ENCODE measurements at regions not wholly inside any gene's neighbourhood (a gene's known extent, or its start where the extent isn't known, plus 50 kb on each side); places are given as distances from the start of the nearest gene placed in this dataset.

DNA sequence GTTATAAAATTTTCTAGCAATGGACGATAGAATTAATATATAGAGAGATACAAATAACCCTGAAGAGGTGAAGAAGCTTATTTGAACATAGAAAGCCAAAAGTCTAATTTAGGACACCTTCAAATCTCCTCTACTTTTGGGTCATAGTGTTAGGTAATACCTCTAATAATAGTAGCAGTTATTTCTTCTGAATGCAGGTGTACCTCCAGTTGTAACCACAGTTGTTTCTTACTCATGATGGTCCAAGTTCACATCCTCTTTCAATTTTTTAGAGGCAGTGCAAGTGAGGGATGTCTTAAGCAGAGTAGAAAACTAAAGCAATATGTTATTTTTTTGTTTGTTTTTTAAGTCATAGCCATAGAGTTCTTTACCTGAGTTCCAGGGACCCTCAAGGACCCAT lies 429.5 kb downstream of the CCDC85A start:
- no peak for DNase-seq (ENCODE audit: low read depth, low spot score)
- H3K4me3 ChIP-seq (ENCODE audit: low read depth, low read length) = no peak overlapping the region
- in situ Hi-C loops (cut with HindIII; ENCODE audit: low sequenced_read_pairs) = no loop called here
- TF ChIP-seq, protein P1, sequence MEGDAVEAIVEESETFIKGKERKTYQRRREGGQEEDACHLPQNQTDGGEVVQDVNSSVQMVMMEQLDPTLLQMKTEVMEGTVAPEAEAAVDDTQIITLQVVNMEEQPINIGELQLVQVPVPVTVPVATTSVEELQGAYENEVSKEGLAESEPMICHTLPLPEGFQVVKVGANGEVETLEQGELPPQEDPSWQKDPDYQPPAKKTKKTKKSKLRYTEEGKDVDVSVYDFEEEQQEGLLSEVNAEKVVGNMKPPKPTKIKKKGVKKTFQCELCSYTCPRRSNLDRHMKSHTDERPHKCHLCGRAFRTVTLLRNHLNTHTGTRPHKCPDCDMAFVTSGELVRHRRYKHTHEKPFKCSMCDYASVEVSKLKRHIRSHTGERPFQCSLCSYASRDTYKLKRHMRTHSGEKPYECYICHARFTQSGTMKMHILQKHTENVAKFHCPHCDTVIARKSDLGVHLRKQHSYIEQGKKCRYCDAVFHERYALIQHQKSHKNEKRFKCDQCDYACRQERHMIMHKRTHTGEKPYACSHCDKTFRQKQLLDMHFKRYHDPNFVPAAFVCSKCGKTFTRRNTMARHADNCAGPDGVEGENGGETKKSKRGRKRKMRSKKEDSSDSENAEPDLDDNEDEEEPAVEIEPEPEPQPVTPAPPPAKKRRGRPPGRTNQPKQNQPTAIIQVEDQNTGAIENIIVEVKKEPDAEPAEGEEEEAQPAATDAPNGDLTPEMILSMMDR (IDR thresholded peaks at IDR 0.05; ENCODE audit: low read depth, low read length) = no peak

DNA sequence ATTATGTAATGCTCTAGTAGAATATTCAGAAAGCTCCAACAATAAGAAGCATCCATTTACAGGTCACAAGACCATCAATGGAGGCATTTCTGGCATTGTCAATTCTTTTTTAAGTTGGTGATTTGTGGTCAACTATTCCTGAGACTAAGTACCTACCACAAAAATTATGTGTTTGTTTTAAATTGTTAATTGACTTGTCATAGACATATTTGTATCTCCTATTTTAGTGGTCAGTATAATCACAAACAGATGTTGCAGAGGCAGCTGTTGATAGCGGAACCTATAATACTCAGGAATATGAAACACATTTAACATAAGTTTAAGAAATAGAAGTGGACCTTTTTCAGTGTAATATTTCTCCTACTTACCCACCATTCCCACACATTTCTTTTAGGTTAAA lies 430.1 kb downstream of the CCDC85A start:
- no peak overlapping the region for H3K4me3 ChIP-seq (ENCODE audit: low read depth, low read length)
- peak; percentile 4 for DNase-seq (ENCODE audit: low read depth, low spot score)
- in situ Hi-C loops (cut with HindIII; ENCODE audit: low sequenced_read_pairs) = no loop called here
- TF ChIP-seq, protein P1 (IDR thresholded peaks at IDR 0.05; ENCODE audit: low read depth, low read length) = no peak

DNA sequence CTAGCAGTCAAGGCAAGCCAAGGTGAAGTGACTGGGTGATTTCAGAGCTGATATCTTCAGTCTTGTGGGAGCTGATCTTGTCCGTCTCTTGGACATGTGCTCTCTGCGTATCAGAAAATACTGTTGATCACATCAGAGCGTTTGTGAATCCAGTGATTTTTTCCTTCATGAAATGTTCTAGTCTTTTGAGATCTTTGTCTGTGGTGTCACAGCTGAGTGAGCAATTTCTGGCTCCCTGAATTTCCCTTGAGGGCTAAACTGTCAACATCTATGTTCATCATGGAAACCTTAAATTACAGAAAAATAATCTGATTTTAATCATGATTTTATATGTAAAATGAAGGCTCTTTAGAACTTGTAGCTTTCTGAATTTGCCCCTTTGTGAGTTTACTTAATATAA lies 432.0 kb downstream of the CCDC85A start:
- DNase-seq (ENCODE audit: low read depth, low spot score) = no peak
- TF ChIP-seq, protein P1 (IDR thresholded peaks at IDR 0.05; ENCODE audit: low read depth, low read length) = no peak
- no peak overlapping the region for H3K4me3 ChIP-seq (ENCODE audit: low read depth, low read length)
- in situ Hi-C loops (cut with HindIII; ENCODE audit: low sequenced_read_pairs) = no loop called here

DNA sequence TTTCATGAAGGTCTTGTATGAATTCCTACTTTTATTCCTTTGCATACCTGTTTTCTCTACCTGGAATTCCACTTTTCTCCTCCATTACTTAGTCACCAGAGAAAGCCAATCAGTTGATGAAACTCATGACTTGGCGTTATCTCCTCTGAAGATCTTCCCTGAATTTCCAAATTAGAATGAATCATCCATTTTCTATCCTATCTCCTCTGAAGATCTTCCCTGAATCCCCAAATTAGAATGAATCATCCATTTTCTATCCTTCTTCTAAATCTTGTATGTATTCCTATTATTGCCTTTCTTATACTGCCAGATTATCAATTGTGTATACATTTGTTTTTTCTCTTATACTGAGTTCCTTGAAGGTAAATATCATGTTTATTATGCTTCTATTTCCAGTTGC lies 440.4 kb downstream of the CCDC85A start:
- H3K4me3 ChIP-seq (ENCODE audit: low read depth, low read length) = no peak overlapping the region
- TF ChIP-seq, protein P1 (IDR thresholded peaks at IDR 0.05; ENCODE audit: low read depth, low read length) = no peak
- in situ Hi-C loops (cut with HindIII; ENCODE audit: low sequenced_read_pairs) = no loop called here
- no peak for DNase-seq (ENCODE audit: low read depth, low spot score)

DNA sequence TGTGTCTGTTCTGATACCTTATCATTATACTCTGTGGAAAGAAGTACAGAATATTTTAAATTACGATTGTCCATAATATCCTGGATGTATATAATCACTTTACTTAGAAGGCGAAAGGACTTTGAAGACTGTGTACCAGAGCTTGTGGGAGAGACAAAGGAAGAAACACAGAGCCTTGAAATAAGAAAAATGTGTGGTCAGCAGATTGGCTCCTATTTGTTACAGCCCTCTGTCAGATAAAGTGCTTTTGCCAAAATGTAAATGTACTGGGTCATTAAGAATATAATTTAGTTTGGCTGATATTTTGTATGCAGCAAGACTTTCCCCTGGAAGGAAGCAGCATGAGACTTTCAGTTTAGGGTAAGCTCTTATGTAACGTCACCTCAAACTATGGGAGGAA lies 443.1 kb downstream of the CCDC85A start:
- in situ Hi-C loops (cut with HindIII; ENCODE audit: low sequenced_read_pairs) = no loop called here
- DNase-seq (ENCODE audit: low read depth, low spot score) = no peak
- no peak overlapping the region for H3K4me3 ChIP-seq (ENCODE audit: low read depth, low read length)
- TF ChIP-seq, protein P1 (IDR thresholded peaks at IDR 0.05; ENCODE audit: low read depth, low read length) = no peak

DNA sequence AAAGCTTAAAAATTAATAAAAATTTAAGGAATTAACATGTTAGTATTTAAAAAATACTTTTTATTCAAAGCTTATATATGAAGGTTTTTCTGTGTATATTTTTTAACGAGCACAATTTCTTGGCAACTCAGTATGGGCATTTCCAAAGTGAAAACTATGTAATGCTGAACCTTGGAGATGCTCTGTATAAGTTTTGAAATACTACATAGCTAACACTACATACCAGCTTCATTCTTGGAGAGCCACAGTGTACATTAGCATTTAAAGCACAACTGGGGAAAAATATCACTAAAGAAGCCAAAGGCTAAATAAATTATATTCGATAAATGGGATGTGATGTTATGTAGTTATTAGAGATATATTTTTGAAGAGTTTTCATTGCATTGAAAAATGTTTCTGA lies 446.5 kb downstream of the CCDC85A start:
- TF ChIP-seq, protein P1 (IDR thresholded peaks at IDR 0.05; ENCODE audit: low read depth, low read length) = no peak
- H3K4me3 ChIP-seq (ENCODE audit: low read depth, low read length) = no peak overlapping the region
- no peak for DNase-seq (ENCODE audit: low read depth, low spot score)
- in situ Hi-C loops (cut with HindIII; ENCODE audit: low sequenced_read_pairs) = no loop called here

DNA sequence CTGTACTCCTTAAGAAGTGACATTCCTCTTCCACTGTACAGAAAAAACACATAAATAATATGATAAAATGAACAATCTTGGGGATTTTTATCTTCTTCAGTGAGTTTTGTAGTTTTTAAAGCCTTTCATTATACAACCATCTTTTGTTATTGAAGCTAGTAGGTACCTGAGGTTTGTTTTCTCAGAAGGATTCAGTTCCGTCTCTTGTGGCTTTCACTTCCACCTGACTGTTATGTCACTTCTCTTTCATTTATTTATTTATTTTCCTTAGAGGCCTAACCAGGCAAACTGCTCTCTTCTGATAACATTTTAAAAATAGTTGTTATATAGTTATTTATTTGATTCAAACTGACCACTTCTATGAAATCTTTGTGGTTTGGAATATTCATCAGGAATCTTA lies 464.2 kb downstream of the CCDC85A start:
- no peak for DNase-seq (ENCODE audit: low read depth, low spot score)
- TF ChIP-seq, protein P1 (IDR thresholded peaks at IDR 0.05; ENCODE audit: low read depth, low read length) = no peak
- in situ Hi-C loops (cut with HindIII; ENCODE audit: low sequenced_read_pairs) = no loop called here

More for the DNA sequence above, 464.2 kb downstream of the CCDC85A start:
- no peak overlapping the region for H3K4me3 ChIP-seq (ENCODE audit: low read depth, low read length)

Measured in astrocyte of the spinal cord (primary cell).